Stimulated activated CD8-positive, alpha-beta memory T cell treated with anti-CD3 and anti-CD28 coated beads, Interleukin-7, amount 100 ng/mL, for 48 hours (primary cell): ENCODE measurements at regions not wholly inside any gene's neighbourhood (a gene's known extent, or its start where the extent isn't known, plus 50 kb on each side); places are given as distances from the start of the nearest gene placed in this dataset.
"Not testable (repeated sequence)": the region's sequence is repeated elsewhere in the genome, so short reads cannot be mapped to it uniquely, and the experiment has no call there.

Experiments used
- DNase-seq, 2 donors: peaks; one replicate each; pipeline ENCODE4 v3.0.0-alpha.2; 2020; ENCODE audit warnings: low read depth in 1 of 2; ENCODE audit errors: extremely low read depth in 1 of 2

DNA sequence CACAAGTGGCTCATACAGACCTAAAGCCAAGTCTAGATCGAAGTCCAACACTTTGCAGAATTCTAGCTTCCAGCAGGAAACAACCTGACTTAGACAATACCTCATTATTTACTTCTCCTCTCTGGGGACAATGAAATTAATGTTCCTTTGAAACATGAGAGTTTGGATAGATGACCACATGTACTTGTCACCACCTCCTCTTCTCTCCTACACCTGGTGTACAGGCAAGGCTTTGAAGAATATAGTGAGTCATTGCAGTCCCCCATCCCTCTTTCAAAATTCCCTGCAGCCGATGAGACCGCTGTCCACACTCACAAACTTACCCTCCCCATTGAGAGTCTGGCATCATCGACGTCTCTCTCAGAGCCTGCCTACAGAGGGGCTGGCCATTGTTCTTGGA lies 189.0 kb upstream of the HES1 start:
- no peak for DNase-seq

GRCh38 chr3:193947596-193947995 lies 188.4 kb upstream of the HES1 start:
- DNase-seq: no peak

GRCh38 chr3:193948459-193948858 lies 187.5 kb upstream of the HES1 start:
- DNase-seq: no peak

DNA sequence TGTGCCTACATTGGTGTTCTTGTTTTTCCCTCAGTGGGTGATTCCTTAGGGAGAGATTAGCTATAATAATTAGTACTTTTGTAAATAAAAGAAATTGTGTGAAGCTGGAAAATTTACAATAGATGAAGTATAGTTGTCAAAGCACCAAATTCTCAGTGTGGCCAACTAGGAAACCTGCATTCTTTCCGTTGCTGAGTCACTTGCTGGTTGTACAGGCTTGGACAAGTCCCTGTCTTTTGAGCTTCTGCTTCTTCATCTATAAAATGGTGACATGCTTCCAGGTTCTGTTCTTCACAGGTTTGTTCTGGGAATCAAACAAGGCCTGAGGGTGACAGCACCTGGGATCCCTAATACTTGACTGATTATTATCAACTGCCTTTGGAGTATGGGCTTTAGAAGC lies 184.1 kb upstream of the HES1 start:
- DNase-seq: no peak

GRCh38 chr3:193954752-193955151 lies 181.2 kb upstream of the HES1 start:
- DNase-seq: no peak

DNA sequence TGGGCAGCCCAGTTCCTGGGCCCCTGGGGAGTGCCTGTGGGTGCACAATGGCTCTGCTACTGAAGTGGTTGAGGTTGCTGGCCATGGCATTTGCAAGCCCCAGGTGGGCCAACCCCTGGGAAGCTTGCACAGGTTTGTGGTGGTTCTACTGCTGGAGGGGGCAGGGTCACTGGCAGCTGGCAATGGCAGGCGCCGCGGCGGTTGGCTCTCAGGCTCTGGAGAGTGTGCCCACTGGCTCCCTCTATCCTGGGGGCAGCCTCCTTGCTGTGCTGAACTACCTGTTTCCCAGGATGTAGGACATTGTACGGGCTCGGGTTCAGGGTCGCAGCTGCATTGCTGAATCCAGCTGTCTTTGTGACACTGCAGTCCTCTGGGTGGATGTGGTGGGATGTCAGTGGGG lies 180.2 kb upstream of the HES1 start:
- DNase-seq: no peak

- no peak for DNase-seq
Observed at GRCh38 chr3:193959861-193960260, 176.1 kb upstream of the HES1 start.

GRCh38 chr3:193960487-193961274 lies 175.3 kb upstream of the HES1 start:
- DNase-seq: no peak

DNA sequence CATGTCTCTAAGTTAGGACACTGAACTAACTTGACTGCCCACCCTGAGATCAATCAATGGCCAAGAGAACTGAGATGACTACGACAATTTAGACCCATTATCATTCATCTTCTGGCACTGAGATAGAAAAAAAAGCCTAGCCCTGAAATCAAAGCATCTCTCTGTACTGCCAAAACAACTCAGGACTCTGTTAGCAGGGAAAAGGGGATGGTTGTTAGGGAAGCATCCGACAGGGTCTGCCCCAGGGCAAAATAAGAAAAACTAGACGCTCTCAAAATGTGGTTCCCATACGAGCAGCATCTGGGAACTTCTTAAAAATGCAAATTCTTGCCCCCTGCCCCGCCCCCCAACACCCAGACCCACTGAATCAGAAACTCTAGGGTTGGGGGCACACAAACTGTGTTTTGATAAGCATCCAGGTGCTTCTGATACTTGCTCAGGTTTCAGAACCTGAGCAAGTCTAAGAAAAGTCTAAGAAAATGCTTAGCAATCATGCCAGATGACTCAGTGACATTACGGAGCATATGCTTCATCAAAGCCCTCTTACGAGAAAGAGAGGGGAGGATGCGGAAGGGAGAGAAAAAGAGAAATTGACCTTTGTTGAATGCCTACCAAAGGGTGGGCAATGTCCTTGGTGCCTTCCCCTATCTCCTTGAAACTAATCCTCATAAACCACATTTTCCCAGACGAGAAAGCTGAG lies 172.8 kb upstream of the HES1 start:
- peak in 1 of 2 donors; percentile 6 for DNase-seq

GRCh38 chr3:193963808-193964516 lies 172.0 kb upstream of the HES1 start:
- peak in 1 of 2 donors; percentile 12 for DNase-seq

GRCh38 chr3:193964517-193964880 lies 171.4 kb upstream of the HES1 start:
- DNase-seq: no peak

GRCh38 chr3:193968380-193968974 lies 167.5 kb upstream of the HES1 start:
- DNase-seq: no peak

- not testable (repeated sequence) for DNase-seq
Observed at GRCh38 chr3:193970131-193970772, 165.7 kb upstream of the HES1 start.

GRCh38 chr3:193970773-193971206 lies 165.2 kb upstream of the HES1 start:
- DNase-seq: no peak

GRCh38 chr3:193971261-193971751 lies 164.6 kb upstream of the HES1 start:
- no peak for DNase-seq

- no peak for DNase-seq
Observed at GRCh38 chr3:193971966-193972365, 164.0 kb upstream of the HES1 start.

GRCh38 chr3:193972832-193973231 lies 163.1 kb upstream of the HES1 start:
- DNase-seq: no peak

- DNase-seq: no peak
Observed at GRCh38 chr3:193974191-193974652, 161.7 kb upstream of the HES1 start.

DNA sequence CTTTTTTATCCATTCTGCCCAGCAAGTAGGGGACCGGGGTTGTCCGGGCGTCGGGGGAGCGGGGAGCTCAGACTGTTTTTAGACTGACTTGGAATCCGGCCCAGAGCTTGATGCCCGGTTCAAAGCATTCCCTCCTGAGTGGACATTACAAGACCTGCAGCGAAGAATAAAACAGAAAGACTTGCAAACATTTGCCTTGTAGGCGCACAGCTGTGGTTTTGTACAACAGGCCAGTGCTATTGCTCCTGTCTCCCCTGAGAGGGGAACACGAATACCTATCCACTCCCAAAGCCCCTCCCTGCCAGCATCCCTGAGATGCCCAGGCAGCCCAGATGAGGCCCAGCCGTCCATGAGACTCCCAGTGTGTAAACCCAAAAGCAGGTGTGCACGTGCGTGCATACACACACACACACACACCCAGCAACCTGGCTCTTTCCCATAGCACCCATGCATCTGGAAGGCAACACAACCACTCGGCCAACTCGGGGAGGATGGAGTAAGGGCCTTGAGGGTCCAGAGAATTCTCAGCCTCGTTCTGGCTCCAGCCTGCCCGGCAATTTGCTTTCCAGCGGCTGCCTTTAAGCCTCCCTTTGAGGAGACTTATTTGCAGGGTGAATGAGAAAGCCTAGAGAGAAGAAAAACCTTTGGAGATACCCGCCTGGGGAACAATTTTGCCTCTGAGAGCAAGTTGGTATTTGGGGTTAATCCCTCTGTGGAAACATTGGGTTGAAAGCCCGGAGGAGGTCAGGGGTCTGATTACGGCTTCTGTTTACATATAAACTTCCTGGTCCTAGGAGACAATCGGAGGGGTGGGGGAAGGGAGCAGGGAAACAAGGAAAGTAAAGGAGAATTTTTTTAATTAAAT lies 161.0 kb upstream of the HES1 start:
- DNase-seq: no peak

DNA sequence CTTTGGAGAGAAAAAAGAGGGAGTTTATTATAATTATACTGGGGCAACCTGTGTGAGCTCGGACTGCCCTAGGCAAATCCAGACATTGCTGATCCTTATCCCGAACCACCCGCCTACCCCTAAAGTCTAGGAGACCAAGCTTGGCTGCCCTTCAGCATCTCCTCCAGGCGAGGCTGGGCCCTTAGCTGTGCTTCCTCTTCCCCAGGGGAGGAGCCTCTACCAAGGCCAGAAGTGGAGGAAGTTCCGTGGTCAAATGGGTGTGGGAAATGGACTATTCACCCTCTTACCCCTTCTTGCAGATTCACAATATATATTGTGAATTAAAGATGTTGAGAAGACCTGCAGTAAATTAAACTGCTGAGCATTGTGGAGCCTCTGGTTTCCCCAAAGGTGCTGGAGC lies 158.3 kb upstream of the HES1 start:
- no peak for DNase-seq
